ENCODE measurements at regions not wholly inside any gene's neighbourhood (a gene's known extent, or its start where the extent isn't known, plus 50 kb on each side); places are given as distances from the start of the nearest gene placed in this dataset.

DNA sequence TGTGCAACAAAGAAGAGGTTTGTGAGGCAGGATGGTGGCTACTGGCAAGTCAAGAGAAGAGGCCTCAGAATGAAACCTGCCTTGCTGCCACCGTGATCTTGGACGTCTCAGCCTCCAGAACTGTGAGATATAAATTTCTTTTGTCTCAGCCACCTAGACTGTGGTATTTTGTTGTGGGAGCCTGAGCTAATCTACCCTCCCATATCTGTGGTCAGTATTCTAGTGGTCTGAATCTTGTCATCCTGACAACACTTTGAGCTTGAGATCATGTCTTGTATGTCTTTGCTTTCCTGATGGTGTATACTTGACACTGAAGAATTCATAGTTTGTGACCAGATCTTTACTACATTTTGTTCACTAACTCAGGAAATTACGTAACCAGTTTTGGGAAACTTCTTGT, 240.6 kb upstream of the GOLIM4 start:
- no peak for FAIRE-seq
- no peaks in the 10 kb centered on the region for H3K27me3 ChIP-seq (ENCODE audit: control insufficient read depth, extremely low read depth, insufficient read depth, low read length)
- H3K27ac ChIP-seq (ENCODE audit: control insufficient read depth, insufficient read depth, low read length) = no peak overlapping the region
- no peak overlapping the region for H3K4me3 ChIP-seq (ENCODE audit: control insufficient read depth in 2 of 3, extremely low read depth in 1 of 3, insufficient read depth in 2 of 3, low read depth in 1 of 3, low read length in 3 of 3)
- no peak for DNase-seq (ENCODE audit: low read depth, low spot score)
- no peaks in the 10 kb centered on the region for H3K36me3 ChIP-seq (ENCODE audit: control insufficient read depth in 2 of 2, extremely low read depth in 1 of 2, insufficient read depth in 2 of 2, low read length in 2 of 2)
- H4K20me1 ChIP-seq (ENCODE audit: control insufficient read depth, extremely low read depth, insufficient read depth, low read length) = no peaks in the 10 kb centered on the region
- no peaks in the 10 kb centered on the region for H3K4me1 ChIP-seq (ENCODE audit: control insufficient read depth, extremely low read depth, insufficient read depth, low read length)
- no peaks in the 10 kb centered on the region for H3K9me3 ChIP-seq (ENCODE audit: control insufficient read depth, low read depth, low read length)
- H3K9me1 ChIP-seq (ENCODE audit: control insufficient read depth, extremely low read depth, insufficient read depth, low read length) = no peaks in the 10 kb centered on the region
- no peaks in the 10 kb centered on the region for H3K79me2 ChIP-seq (ENCODE audit: control insufficient read depth, insufficient read depth, low read length)
- TF ChIP-seq, protein P1, sequence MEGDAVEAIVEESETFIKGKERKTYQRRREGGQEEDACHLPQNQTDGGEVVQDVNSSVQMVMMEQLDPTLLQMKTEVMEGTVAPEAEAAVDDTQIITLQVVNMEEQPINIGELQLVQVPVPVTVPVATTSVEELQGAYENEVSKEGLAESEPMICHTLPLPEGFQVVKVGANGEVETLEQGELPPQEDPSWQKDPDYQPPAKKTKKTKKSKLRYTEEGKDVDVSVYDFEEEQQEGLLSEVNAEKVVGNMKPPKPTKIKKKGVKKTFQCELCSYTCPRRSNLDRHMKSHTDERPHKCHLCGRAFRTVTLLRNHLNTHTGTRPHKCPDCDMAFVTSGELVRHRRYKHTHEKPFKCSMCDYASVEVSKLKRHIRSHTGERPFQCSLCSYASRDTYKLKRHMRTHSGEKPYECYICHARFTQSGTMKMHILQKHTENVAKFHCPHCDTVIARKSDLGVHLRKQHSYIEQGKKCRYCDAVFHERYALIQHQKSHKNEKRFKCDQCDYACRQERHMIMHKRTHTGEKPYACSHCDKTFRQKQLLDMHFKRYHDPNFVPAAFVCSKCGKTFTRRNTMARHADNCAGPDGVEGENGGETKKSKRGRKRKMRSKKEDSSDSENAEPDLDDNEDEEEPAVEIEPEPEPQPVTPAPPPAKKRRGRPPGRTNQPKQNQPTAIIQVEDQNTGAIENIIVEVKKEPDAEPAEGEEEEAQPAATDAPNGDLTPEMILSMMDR (optimal IDR thresholded peaks at IDR 0.05 in 1 of 3, IDR thresholded peaks at IDR 0.05 in 1 of 3, conservative IDR thresholded peaks at IDR 0.05 in 1 of 3; ENCODE audit: extremely low read depth in 1 of 3, insufficient read depth in 2 of 3, low read length in 3 of 3) = no peak
- no peak for TF ChIP-seq EZH2 (IDR thresholded peaks at IDR 0.05; ENCODE audit: low read length)
- no peak overlapping the region for H3K4me2 ChIP-seq (ENCODE audit: control insufficient read depth, extremely low read depth, insufficient read depth, low read depth, low read length)
- no peak overlapping the region for H3K9ac ChIP-seq (ENCODE audit: control insufficient read depth, extremely low read depth, insufficient read depth, low read length)
- dilution Hi-C loops (cut with MboI; ENCODE audit: extremely low pct_ligation_motif_present, low sequenced_read_pairs) = no loop called here
- H2AFZ ChIP-seq (ENCODE audit: control insufficient read depth, low read length) = no peak overlapping the region

DNA sequence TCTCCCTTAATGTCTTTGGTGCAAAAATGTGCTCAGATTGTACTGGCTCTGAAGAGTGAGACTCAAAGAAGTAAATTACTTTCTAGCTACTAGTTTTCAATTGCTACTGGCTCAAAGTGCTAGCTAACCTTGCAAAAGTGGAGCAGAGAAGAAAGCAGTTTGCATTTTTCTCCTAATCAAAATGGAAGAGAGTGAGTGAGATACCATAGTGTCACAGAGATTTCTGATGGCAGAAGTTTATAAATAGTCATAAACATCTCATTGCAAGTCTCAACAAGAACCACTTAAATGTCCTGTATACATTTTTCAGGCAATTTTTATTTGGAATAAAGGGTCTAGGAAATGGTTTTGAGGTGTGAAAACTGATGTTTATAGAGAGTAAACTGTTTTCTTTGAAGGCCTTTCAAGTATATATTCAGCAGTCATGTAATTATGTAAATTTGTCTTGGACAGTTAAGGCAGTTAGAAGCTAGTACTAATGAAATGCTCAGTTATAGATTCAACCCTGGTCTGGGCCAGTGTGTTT, 237.7 kb upstream of the GOLIM4 start:
- H3K79me2 ChIP-seq (ENCODE audit: control insufficient read depth, insufficient read depth, low read length) = no peaks in the 10 kb centered on the region
- H3K9ac ChIP-seq (ENCODE audit: control insufficient read depth, extremely low read depth, insufficient read depth, low read length) = no peak overlapping the region
- no peaks in the 10 kb centered on the region for H4K20me1 ChIP-seq (ENCODE audit: control insufficient read depth, extremely low read depth, insufficient read depth, low read length)
- H3K9me1 ChIP-seq (ENCODE audit: control insufficient read depth, extremely low read depth, insufficient read depth, low read length) = no peaks in the 10 kb centered on the region
- FAIRE-seq (no peak), DNase-seq (ENCODE audit: low read depth, low spot score) (no peak)
- dilution Hi-C loops (cut with MboI; ENCODE audit: extremely low pct_ligation_motif_present, low sequenced_read_pairs) = no loop called here
- TF ChIP-seq, protein P1 (optimal IDR thresholded peaks at IDR 0.05 in 1 of 3, IDR thresholded peaks at IDR 0.05 in 1 of 3, conservative IDR thresholded peaks at IDR 0.05 in 1 of 3; ENCODE audit: extremely low read depth in 1 of 3, insufficient read depth in 2 of 3, low read length in 3 of 3) = no peak
- no peak for TF ChIP-seq EZH2 (IDR thresholded peaks at IDR 0.05; ENCODE audit: low read length)
- no peaks in the 10 kb centered on the region for H3K27me3 ChIP-seq (ENCODE audit: control insufficient read depth, extremely low read depth, insufficient read depth, low read length)
- H3K4me2 ChIP-seq (ENCODE audit: control insufficient read depth, extremely low read depth, insufficient read depth, low read depth, low read length) = no peak overlapping the region
- H3K4me1 ChIP-seq (ENCODE audit: control insufficient read depth, extremely low read depth, insufficient read depth, low read length) = no peaks in the 10 kb centered on the region
- H3K36me3 ChIP-seq (ENCODE audit: control insufficient read depth in 2 of 2, extremely low read depth in 1 of 2, insufficient read depth in 2 of 2, low read length in 2 of 2) = no peaks in the 10 kb centered on the region
- no peaks in the 10 kb centered on the region for H3K9me3 ChIP-seq (ENCODE audit: control insufficient read depth, low read depth, low read length)
- H2AFZ ChIP-seq (ENCODE audit: control insufficient read depth, low read length) = no peak overlapping the region
- H3K4me3 ChIP-seq (ENCODE audit: control insufficient read depth in 2 of 3, extremely low read depth in 1 of 3, insufficient read depth in 2 of 3, low read depth in 1 of 3, low read length in 3 of 3) = no peak overlapping the region
- no peak overlapping the region for H3K27ac ChIP-seq (ENCODE audit: control insufficient read depth, insufficient read depth, low read length)

Measured in keratinocyte (primary cell).